GM21390 (cell line): ENCODE measurements at regions not wholly inside any gene's neighbourhood (a gene's known extent, or its start where the extent isn't known, plus 50 kb on each side); places are given as distances from the start of the nearest gene placed in this dataset.
"Not testable (repeated sequence)": the region's sequence is repeated elsewhere in the genome, so short reads cannot be mapped to it uniquely, and the experiment has no call there.

Source experiments
- ATAC-seq: cut with Tn5 transposase; IDR thresholded peaks from one replicate; pipeline ENCODE4 v1.9.1; 2021; ENCODE audit not compliant: unreplicated experiment

- no peak for ATAC-seq
Measured at GRCh38 chr5:99179206-99179605, 250.4 kb upstream of the CHD1 start.

- ATAC-seq, result no peak
Measured at GRCh38 chr5:99177796-99178195, 249.0 kb upstream of the CHD1 start.

GRCh38 chr5:99176186-99176585, 247.4 kb upstream of the CHD1 start:
- no peak for ATAC-seq

- no peak for ATAC-seq
Measured at GRCh38 chr5:99169309-99169708, 240.5 kb upstream of the CHD1 start.

- not testable (repeated sequence) for ATAC-seq
Measured at GRCh38 chr5:99161538-99161937, 232.7 kb upstream of the CHD1 start.

GRCh38 chr5:99156688-99157087, 227.9 kb upstream of the CHD1 start:
- ATAC-seq, result no peak

GRCh38 chr5:99143283-99143795, 214.5 kb upstream of the CHD1 start:
- ATAC-seq, result not testable (repeated sequence)

- no peak for ATAC-seq
Measured at GRCh38 chr5:99141534-99142128, 212.8 kb upstream of the CHD1 start.

GRCh38 chr5:99138911-99139310, 210.1 kb upstream of the CHD1 start:
- ATAC-seq, result no peak

- ATAC-seq, result no peak
Measured at GRCh38 chr5:99133921-99134320, 205.1 kb upstream of the CHD1 start.

GRCh38 chr5:99129768-99130501, 201.1 kb upstream of the CHD1 start:
- ATAC-seq, result no peak

GRCh38 chr5:99122976-99123375, 194.2 kb upstream of the CHD1 start:
- no peak for ATAC-seq

GRCh38 chr5:99119326-99119725, 190.5 kb upstream of the CHD1 start:
- ATAC-seq, result no peak

GRCh38 chr5:99116526-99116925, 187.7 kb upstream of the CHD1 start:
- no peak for ATAC-seq

GRCh38 chr5:99109894-99110293, 181.1 kb upstream of the CHD1 start:
- ATAC-seq, result no peak

GRCh38 chr5:99105216-99105615, 176.4 kb upstream of the CHD1 start:
- no peak for ATAC-seq

GRCh38 chr5:99104538-99105132, 175.8 kb upstream of the CHD1 start:
- no peak for ATAC-seq

- ATAC-seq, result no peak
Measured at GRCh38 chr5:99102073-99102697, 173.4 kb upstream of the CHD1 start.

GRCh38 chr5:99099691-99100090, 170.9 kb upstream of the CHD1 start:
- ATAC-seq, result no peak

GRCh38 chr5:99089822-99090549, 161.2 kb upstream of the CHD1 start:
- no peak for ATAC-seq

- ATAC-seq, result no peak
Measured at GRCh38 chr5:99088309-99088708, 159.5 kb upstream of the CHD1 start.
